ENCODE measurements at regions not wholly inside any gene's neighbourhood (a gene's known extent, or its start where the extent isn't known, plus 50 kb on each side); places are given as distances from the start of the nearest gene placed in this dataset.

DNA sequence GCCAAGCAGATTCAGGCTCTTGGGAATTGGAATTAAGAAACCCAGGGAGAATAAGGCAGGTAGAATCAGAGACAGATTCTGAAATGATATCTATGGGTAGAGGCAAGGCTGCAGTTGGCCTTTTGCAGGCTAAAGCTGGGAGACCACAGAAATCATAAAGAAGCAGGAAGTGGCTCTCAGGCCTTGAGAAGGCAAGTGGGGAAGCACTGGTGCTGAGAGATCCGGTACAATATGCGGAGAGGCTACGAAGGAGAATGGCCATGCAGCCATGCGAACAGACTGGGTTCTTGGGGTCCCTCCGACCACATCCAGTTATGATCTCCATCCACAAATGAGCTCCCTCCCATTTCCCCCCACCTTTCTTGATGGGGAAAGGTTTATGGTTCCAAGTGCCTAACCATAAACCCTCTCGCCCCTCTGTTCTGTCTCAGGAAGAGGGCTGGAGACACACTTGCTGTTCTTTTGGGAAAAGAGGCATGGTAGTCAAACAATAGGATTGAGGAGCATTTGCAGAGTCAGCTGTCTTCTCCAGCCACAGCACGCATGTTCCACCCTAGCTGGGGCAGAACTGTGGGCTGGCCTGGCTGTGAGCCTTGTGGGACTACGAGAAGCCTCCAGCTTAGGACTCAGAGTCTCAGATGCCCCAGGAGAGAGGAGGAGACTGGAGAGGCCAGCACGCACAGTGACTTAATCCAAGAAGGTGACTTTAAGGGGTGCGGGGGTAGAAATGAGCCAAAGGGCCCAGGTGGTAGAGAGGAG, 99.6 kb downstream of the RPLP1 start:
- Histone ChIP-seq H3K9me2 (ENCODE audit: low read depth, low read length) (no peaks in the 10 kb centered on the region), H3K27ac (ENCODE audit: low read depth, low read length, poor library complexity, severe bottlenecking) (no peak overlapping the region), H2AFZ (ENCODE audit: low read length) (no peak overlapping the region), H3K4me3 (ENCODE audit: low read depth, low read length, poor library complexity, severe bottlenecking) (no peak overlapping the region), H3K27me3 (ENCODE audit: insufficient read depth, low read length) (peaks cover 31% of the 10 kb centered on the region), H3K36me3 (ENCODE audit: insufficient read depth, low read length) (no peaks in the 10 kb centered on the region; the same call in 1 of the 2 replicates), H3F3A (ENCODE audit: insufficient read depth, low read length) (no peaks in the 10 kb centered on the region), H3K9ac (ENCODE audit: low read length) (no peak overlapping the region), H4K20me1 (ENCODE audit: insufficient read depth, low read length) (no peaks in the 10 kb centered on the region), H3K9me3 (ENCODE audit: low read length) (0 out of 2 replicates have a peak, but pooled peaks cover 11% of the 10 kb centered on the region), H3K79me2 (ENCODE audit: insufficient read depth, low read length) (no peaks in the 10 kb centered on the region), H3K4me1 (ENCODE audit: insufficient read depth, low read length, severe bottlenecking) (no peaks in the 10 kb centered on the region), H3K4me2 (ENCODE audit: low read length) (no peak overlapping the region)
- TF ChIP-seq, protein P1, sequence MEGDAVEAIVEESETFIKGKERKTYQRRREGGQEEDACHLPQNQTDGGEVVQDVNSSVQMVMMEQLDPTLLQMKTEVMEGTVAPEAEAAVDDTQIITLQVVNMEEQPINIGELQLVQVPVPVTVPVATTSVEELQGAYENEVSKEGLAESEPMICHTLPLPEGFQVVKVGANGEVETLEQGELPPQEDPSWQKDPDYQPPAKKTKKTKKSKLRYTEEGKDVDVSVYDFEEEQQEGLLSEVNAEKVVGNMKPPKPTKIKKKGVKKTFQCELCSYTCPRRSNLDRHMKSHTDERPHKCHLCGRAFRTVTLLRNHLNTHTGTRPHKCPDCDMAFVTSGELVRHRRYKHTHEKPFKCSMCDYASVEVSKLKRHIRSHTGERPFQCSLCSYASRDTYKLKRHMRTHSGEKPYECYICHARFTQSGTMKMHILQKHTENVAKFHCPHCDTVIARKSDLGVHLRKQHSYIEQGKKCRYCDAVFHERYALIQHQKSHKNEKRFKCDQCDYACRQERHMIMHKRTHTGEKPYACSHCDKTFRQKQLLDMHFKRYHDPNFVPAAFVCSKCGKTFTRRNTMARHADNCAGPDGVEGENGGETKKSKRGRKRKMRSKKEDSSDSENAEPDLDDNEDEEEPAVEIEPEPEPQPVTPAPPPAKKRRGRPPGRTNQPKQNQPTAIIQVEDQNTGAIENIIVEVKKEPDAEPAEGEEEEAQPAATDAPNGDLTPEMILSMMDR (IDR thresholded peaks at IDR 0.05; ENCODE audit: low read length), result no peak
- no peak for TF ChIP-seq EZH2 (IDR thresholded peaks at IDR 0.05; ENCODE audit: borderline replicate concordance, low read length)

DNA sequence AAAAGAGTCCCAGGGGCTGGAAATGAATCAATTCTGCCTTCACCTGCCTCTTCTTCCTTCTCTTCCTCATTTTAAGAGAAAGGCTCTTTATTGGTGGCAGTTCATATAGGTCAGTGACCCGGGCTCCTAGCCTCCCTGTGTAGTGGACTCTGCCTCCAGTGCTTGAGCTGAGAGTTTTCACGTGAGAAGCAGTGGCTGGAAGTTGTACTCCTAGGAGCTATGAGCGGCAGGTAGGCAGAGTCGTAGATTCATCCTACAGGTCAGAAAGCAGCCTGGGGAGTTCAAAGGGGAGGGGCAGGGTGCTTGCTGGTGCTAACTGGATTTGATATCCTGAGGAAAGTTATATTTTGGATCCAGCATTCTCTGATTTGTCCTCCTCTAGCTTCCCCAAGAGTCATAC, 101.1 kb downstream of the RPLP1 start:
- Histone ChIP-seq H3K4me3 (ENCODE audit: low read depth, low read length, poor library complexity, severe bottlenecking) (no peak overlapping the region), H3K4me2 (ENCODE audit: low read length) (no peak overlapping the region), H3K79me2 (ENCODE audit: insufficient read depth, low read length) (no peaks in the 10 kb centered on the region), H3K9me2 (ENCODE audit: low read depth, low read length) (no peaks in the 10 kb centered on the region), H3K36me3 (ENCODE audit: insufficient read depth, low read length) (no peaks in the 10 kb centered on the region; the same call in 1 of the 2 replicates), H4K20me1 (ENCODE audit: insufficient read depth, low read length) (no peaks in the 10 kb centered on the region), H3K4me1 (ENCODE audit: insufficient read depth, low read length, severe bottlenecking) (no peaks in the 10 kb centered on the region), H3K27ac (ENCODE audit: low read depth, low read length, poor library complexity, severe bottlenecking) (no peak overlapping the region), H3K9me3 (ENCODE audit: low read length) (0 out of 2 replicates have a peak, but pooled peaks cover 11% of the 10 kb centered on the region), H3F3A (ENCODE audit: insufficient read depth, low read length) (no peaks in the 10 kb centered on the region), H2AFZ (ENCODE audit: low read length) (no peak overlapping the region), H3K27me3 (ENCODE audit: insufficient read depth, low read length) (peaks cover 31% of the 10 kb centered on the region), H3K9ac (ENCODE audit: low read length) (no peak overlapping the region)
- TF ChIP-seq EZH2 (IDR thresholded peaks at IDR 0.05; ENCODE audit: borderline replicate concordance, low read length), result no peak
- TF ChIP-seq, protein P1 (IDR thresholded peaks at IDR 0.05; ENCODE audit: low read length), result no peak

- TF ChIP-seq, protein P1 (IDR thresholded peaks at IDR 0.05; ENCODE audit: low read length), result no peak
- TF ChIP-seq EZH2 (IDR thresholded peaks at IDR 0.05; ENCODE audit: borderline replicate concordance, low read length), result no peak
- H2AFZ ChIP-seq (ENCODE audit: low read length), result no peak overlapping the region
- H3K4me3 ChIP-seq (ENCODE audit: low read depth, low read length, poor library complexity, severe bottlenecking), result no peak overlapping the region
- no peak overlapping the region for H3K4me2 ChIP-seq (ENCODE audit: low read length)
- no peak overlapping the region for H3K27ac ChIP-seq (ENCODE audit: low read depth, low read length, poor library complexity, severe bottlenecking)
- 0 out of 2 replicates have a peak, but pooled peaks cover 11% of the 10 kb centered on the region for H3K9me3 ChIP-seq (ENCODE audit: low read length)
- no peaks in the 10 kb centered on the region for H3K79me2 ChIP-seq (ENCODE audit: insufficient read depth, low read length)
- no peak overlapping the region for H3K9ac ChIP-seq (ENCODE audit: low read length)
- H3K9me2 ChIP-seq (ENCODE audit: low read depth, low read length), result no peaks in the 10 kb centered on the region
- no peaks in the 10 kb centered on the region for H4K20me1 ChIP-seq (ENCODE audit: insufficient read depth, low read length)
- H3K27me3 ChIP-seq (ENCODE audit: insufficient read depth, low read length), result peaks cover 31% of the 10 kb centered on the region
- no peaks in the 10 kb centered on the region for H3K4me1 ChIP-seq (ENCODE audit: insufficient read depth, low read length, severe bottlenecking)
- H3K36me3 ChIP-seq (ENCODE audit: insufficient read depth, low read length), result no peaks in the 10 kb centered on the region; the same call in 1 of the 2 replicates
- H3F3A ChIP-seq (ENCODE audit: insufficient read depth, low read length), result no peaks in the 10 kb centered on the region
These were observed 101.8 kb downstream of the RPLP1 start for GRCh38 chr15:69554279-69554961.
